Parathyroid adenoma (tissue), 2 donors: ENCODE measurements at regions not wholly inside any gene's neighbourhood (a gene's known extent, or its start where the extent isn't known, plus 50 kb on each side); places are given as distances from the start of the nearest gene placed in this dataset.

ENCODE experiments used
- H2AFZ ChIP-seq: fragments of 300-600 bp; sonication (generic); one replicate; pipeline ENCODE4 v1.7.0; 2017; ENCODE audit warnings: antibody characterized with exemption, mild to moderate bottlenecking
- H3K27ac ChIP-seq: fragments of 300-600 bp; sonication (generic); one replicate; pipeline ENCODE4 v1.7.0; 2017
- H3K27me3 ChIP-seq: fragments of 300-600 bp; sonication (generic); one replicate; pipeline ENCODE4 v1.7.0; 2017; ENCODE audit warnings: low read length; ENCODE audit not compliant: control insufficient read depth, insufficient read depth
- H3K36me3 ChIP-seq: fragments of 300-600 bp; sonication (generic); one replicate; pipeline ENCODE4 v1.7.0; 2017; ENCODE audit warnings: low read length; ENCODE audit not compliant: control insufficient read depth, insufficient read depth
- H3K4me1 ChIP-seq: fragments of 300-600 bp; sonication (generic); one replicate; pipeline ENCODE4 v1.7.0; 2017; ENCODE audit warnings: control low read depth
- H3K4me2 ChIP-seq: fragments of 300-600 bp; sonication (generic); one replicate; pipeline ENCODE4 v1.7.0; 2017; ENCODE audit warnings: low read length
- H3K4me3 ChIP-seq: fragments of 300-600 bp; sonication (generic); one replicate; pipeline ENCODE4 v1.7.0; 2017; ENCODE audit warnings: low read depth, low read length
- H3K79me2 ChIP-seq: fragments of 300-600 bp; sonication (generic); one replicate; pipeline ENCODE4 v1.7.0; 2017; ENCODE audit warnings: control low read depth
- H3K9ac ChIP-seq: fragments of 300-600 bp; sonication (generic); one replicate; pipeline ENCODE4 v1.7.0; 2017; ENCODE audit warnings: mild to moderate bottlenecking
- H3K9me3 ChIP-seq: fragments of 300-600 bp; sonication (generic); one replicate; pipeline ENCODE4 v1.7.0; 2017; ENCODE audit warnings: low read length; ENCODE audit not compliant: control insufficient read depth
- CTCF ChIP-seq: fragments of 300-600 bp; sonication (generic); IDR thresholded peaks from one replicate; pipeline ENCODE4 v1.7.0; 2017; ENCODE audit warnings: antibody characterized with exemption, mild to moderate bottlenecking
- donor health status: primary hyperparathyroidism.

- no peaks in the 10 kb centered on the region for H3K9me3 ChIP-seq
- TF ChIP-seq CTCF = no peak
- no peak overlapping the region for H3K4me2 ChIP-seq
- no peaks in the 10 kb centered on the region for H3K36me3 ChIP-seq
- H3K27me3 ChIP-seq = no peaks in the 10 kb centered on the region
- no peaks in the 10 kb centered on the region for H3K4me1 ChIP-seq
- H3K4me3 ChIP-seq = no peak overlapping the region
- H3K79me2 ChIP-seq = no peaks in the 10 kb centered on the region
- H3K9ac ChIP-seq = no peak overlapping the region
- no peak overlapping the region for H3K27ac ChIP-seq
- H2AFZ ChIP-seq = no peak overlapping the region
Measured at GRCh38 chr3:103308921-103309320, 874.1 kb downstream of the ZPLD1 start.

- Histone ChIP-seq H3K9me3 (no peaks in the 10 kb centered on the region), H2AFZ (no peak overlapping the region), H3K9ac (no peak overlapping the region), H3K36me3 (no peaks in the 10 kb centered on the region), H3K79me2 (no peaks in the 10 kb centered on the region), H3K4me2 (no peak overlapping the region), H3K4me1 (no peaks in the 10 kb centered on the region), H3K4me3 (no peak overlapping the region), H3K27ac (no peak overlapping the region), H3K27me3 (no peaks in the 10 kb centered on the region)
- TF ChIP-seq CTCF = no peak
Measured at GRCh38 chr3:103319912-103320311, 885.1 kb downstream of the ZPLD1 start.

- no peak overlapping the region for H3K9ac ChIP-seq
- H3K4me3 ChIP-seq = no peak overlapping the region
- no peaks in the 10 kb centered on the region for H3K9me3 ChIP-seq
- H3K36me3 ChIP-seq = no peaks in the 10 kb centered on the region
- no peak for TF ChIP-seq CTCF
- H3K4me2 ChIP-seq = no peak overlapping the region
- H2AFZ ChIP-seq = no peak overlapping the region
- no peak overlapping the region for H3K27ac ChIP-seq
- no peaks in the 10 kb centered on the region for H3K4me1 ChIP-seq
- no peaks in the 10 kb centered on the region for H3K27me3 ChIP-seq
- H3K79me2 ChIP-seq = no peaks in the 10 kb centered on the region
Measured at GRCh38 chr3:103337179-103337845, 902.5 kb downstream of the ZPLD1 start.

- Histone ChIP-seq H3K79me2 (no peaks in the 10 kb centered on the region), H2AFZ (no peak overlapping the region), H3K4me2 (no peak overlapping the region), H3K9me3 (no peaks in the 10 kb centered on the region), H3K4me3 (no peak overlapping the region), H3K27me3 (no peaks in the 10 kb centered on the region), H3K36me3 (no peaks in the 10 kb centered on the region), H3K9ac (no peak overlapping the region), H3K4me1 (no peaks in the 10 kb centered on the region), H3K27ac (no peak overlapping the region)
- TF ChIP-seq CTCF = no peak
Measured at GRCh38 chr3:103341078-103341606, 906.3 kb downstream of the ZPLD1 start.

- no peaks in the 10 kb centered on the region for H3K4me1 ChIP-seq
- H3K79me2 ChIP-seq = no peaks in the 10 kb centered on the region
- H3K36me3 ChIP-seq = no peaks in the 10 kb centered on the region
- no peak overlapping the region for H2AFZ ChIP-seq
- TF ChIP-seq CTCF = no peak
- no peak overlapping the region for H3K9ac ChIP-seq
- H3K9me3 ChIP-seq = no peaks in the 10 kb centered on the region
- no peak overlapping the region for H3K4me2 ChIP-seq
- H3K27ac ChIP-seq = no peak overlapping the region
- no peaks in the 10 kb centered on the region for H3K27me3 ChIP-seq
- no peak overlapping the region for H3K4me3 ChIP-seq
Measured at GRCh38 chr3:103342205-103342731, 907.5 kb downstream of the ZPLD1 start.
